HUES6 (cell line): ENCODE measurements at regions not wholly inside any gene's neighbourhood (a gene's known extent, or its start where the extent isn't known, plus 50 kb on each side); places are given as distances from the start of the nearest gene placed in this dataset.
"Not testable (repeated sequence)": the region's sequence is repeated elsewhere in the genome, so short reads cannot be mapped to it uniquely, and the experiment has no call there.

Experiments
- H3K27ac ChIP-seq: 2 replicates; pipeline ENCODE4 v1.7.0; 2013; ENCODE audit warnings: low read depth, mild to moderate bottlenecking, low read length, inconsistent platforms
- H3K27me3 ChIP-seq: 2 replicates; pipeline ENCODE4 v1.6.1; 2013; ENCODE audit warnings: low read length; ENCODE audit not compliant: control insufficient read depth, insufficient read depth
- H3K36me3 ChIP-seq: 2 replicates; pipeline ENCODE4 v1.6.1; 2013; ENCODE audit warnings: low read length; ENCODE audit not compliant: control insufficient read depth, insufficient read depth
- H3K4me1 ChIP-seq: 2 replicates; pipeline ENCODE4 v1.6.1; 2013; ENCODE audit warnings: low read length; ENCODE audit not compliant: control insufficient read depth, insufficient read depth
- H3K4me3 ChIP-seq: 2 replicates; pipeline ENCODE4 v1.5.1; 2013; ENCODE audit warnings: low read depth, low read length
- H3K9ac ChIP-seq: one replicate; pipeline ENCODE4 v1.6.1; 2013; ENCODE audit warnings: mild to moderate bottlenecking, low read length
- H3K9me3 ChIP-seq: 2 replicates; pipeline ENCODE4 v1.6.1; 2013; ENCODE audit warnings: low read depth, low read length; ENCODE audit not compliant: control insufficient read depth, insufficient read depth

- H3K27ac ChIP-seq: peak overlapping the region; percentile 89
- no peaks in the 10 kb centered on the region for H3K27me3 ChIP-seq
- H3K9me3 ChIP-seq: no peaks in the 10 kb centered on the region
- H3K4me1 ChIP-seq: peaks cover 15% of the 10 kb centered on the region
- peak overlapping the region; percentile 81 for H3K9ac ChIP-seq
- H3K36me3 ChIP-seq: no peaks in the 10 kb centered on the region
- H3K4me3 ChIP-seq: no peak overlapping the region
Observed at GRCh38 chr17:30701498-30701989, 122.9 kb downstream of the CRLF3 start.

GRCh38 chr17:30700833-30701232, 123.7 kb downstream of the CRLF3 start:
- H3K9ac ChIP-seq: peak overlapping the region; percentile 81

GRCh38 chr17:30697619-30698460, 126.7 kb downstream of the CRLF3 start:
- H3K27ac ChIP-seq, H3K27me3 ChIP-seq, H3K36me3 ChIP-seq, H3K9me3 ChIP-seq: not testable (repeated sequence)
- Histone ChIP-seq H3K4me3 (peak overlapping the region; percentile 56), H3K4me1 (peaks cover 14% of the 10 kb centered on the region), H3K9ac (peak overlapping the region; percentile 38)

More at GRCh38 chr17:30700833-30701232, 123.7 kb downstream of the CRLF3 start:
- Histone ChIP-seq H3K4me1 (peaks cover 14% of the 10 kb centered on the region), H3K27ac (peak overlapping the region; percentile 89)
- H3K4me3 ChIP-seq, H3K27me3 ChIP-seq, H3K36me3 ChIP-seq, H3K9me3 ChIP-seq: not testable (repeated sequence)

- Histone ChIP-seq H3K27ac (no peak overlapping the region), H3K9ac (no peak overlapping the region), H3K4me3 (no peak overlapping the region), H3K4me1 (peaks cover 9% of the 10 kb centered on the region), H3K36me3 (no peaks in the 10 kb centered on the region), H3K9me3 (no peaks in the 10 kb centered on the region), H3K27me3 (no peaks in the 10 kb centered on the region)
Observed at GRCh38 chr17:30696234-30696633, 128.3 kb downstream of the CRLF3 start.

- H3K4me1 ChIP-seq, H3K4me3 ChIP-seq, H3K36me3 ChIP-seq, H3K9me3 ChIP-seq, H3K27ac ChIP-seq, H3K27me3 ChIP-seq, H3K9ac ChIP-seq: not testable (repeated sequence)
Observed at GRCh38 chr17:30695265-30695811, 129.2 kb downstream of the CRLF3 start.

GRCh38 chr17:30693772-30694171, 130.7 kb downstream of the CRLF3 start:
- not testable (repeated sequence) for H3K9ac ChIP-seq, H3K36me3 ChIP-seq, H3K9me3 ChIP-seq, H3K27ac ChIP-seq, H3K27me3 ChIP-seq, H3K4me1 ChIP-seq
- peak overlapping the region; percentile 38 for H3K4me3 ChIP-seq

- H3K36me3 ChIP-seq: not testable (repeated sequence)
Observed at GRCh38 chr17:30689266-30690000, 135.1 kb downstream of the CRLF3 start.

GRCh38 chr17:30686538-30687479, 137.7 kb downstream of the CRLF3 start:
- H3K4me3 ChIP-seq, H3K36me3 ChIP-seq, H3K27me3 ChIP-seq, H3K9ac ChIP-seq, H3K9me3 ChIP-seq, H3K27ac ChIP-seq, H3K4me1 ChIP-seq: not testable (repeated sequence)

More at GRCh38 chr17:30689266-30690000, 135.1 kb downstream of the CRLF3 start:
- H3K9ac ChIP-seq, H3K27ac ChIP-seq, H3K4me1 ChIP-seq, H3K4me3 ChIP-seq, H3K27me3 ChIP-seq, H3K9me3 ChIP-seq: not testable (repeated sequence)

- H3K4me1 ChIP-seq, H3K4me3 ChIP-seq, H3K27me3 ChIP-seq, H3K9me3 ChIP-seq, H3K27ac ChIP-seq, H3K36me3 ChIP-seq, H3K9ac ChIP-seq: not testable (repeated sequence)
Observed at GRCh38 chr17:30682280-30682679, 142.2 kb downstream of the CRLF3 start.

GRCh38 chr17:30680681-30681080, 143.8 kb downstream of the CRLF3 start:
- not testable (repeated sequence) for H3K36me3 ChIP-seq, H3K9ac ChIP-seq, H3K9me3 ChIP-seq, H3K27me3 ChIP-seq, H3K4me1 ChIP-seq, H3K27ac ChIP-seq, H3K4me3 ChIP-seq
